Kidney (tissue), 13 donors: ENCODE measurements at regions not wholly inside any gene's neighbourhood (a gene's known extent, or its start where the extent isn't known, plus 50 kb on each side); places are given as distances from the start of the nearest gene placed in this dataset.
A peak's percentile ranks its signal among the peaks of the same experiment; 100 is the strongest.

Source experiments
- DNase-seq, 5 donors: peaks; one replicate each; pipeline ENCODE4 v3.0.0-alpha.2; 2013 to 2020
- FAIRE-seq: peaks from 2 replicates; lab custom pipeline; 2012; peaks lifted over from hg19 to GRCh38; lab: Jason Lieb, UNC
- H3K27ac ChIP-seq, 2 donors: one replicate each; pipeline ENCODE4 v1.7.0; 2013; ENCODE audit warnings: low read depth in 2 of 2, low read length in 2 of 2, inconsistent platforms in 1 of 2
- H3K27me3 ChIP-seq: one replicate; pipeline ENCODE4 v1.7.1; 2013; ENCODE audit warnings: low read length, inconsistent platforms; ENCODE audit not compliant: control insufficient read depth, insufficient read depth
- H3K36me3 ChIP-seq, 3 donors: one replicate each; pipeline versions ENCODE4 v1.7.0 to v1.7.1; 2013; ENCODE audit warnings: low read length in 3 of 3, control low read depth in 1 of 3, inconsistent platforms in 1 of 3; ENCODE audit not compliant: insufficient read depth in 3 of 3, control insufficient read depth in 2 of 3
- H3K4me1 ChIP-seq, 3 donors: one replicate each; pipeline versions ENCODE4 v1.7.0 to v1.7.1; 2013; ENCODE audit warnings: low read length in 3 of 3, inconsistent platforms in 1 of 3, low read depth in 1 of 3; ENCODE audit not compliant: control insufficient read depth in 2 of 3, insufficient read depth in 2 of 3
- H3K4me3 ChIP-seq, 3 donors: one replicate each; pipeline versions ENCODE4 v1.7.0 to v1.8.1; 2013; ENCODE audit warnings: low read length in 3 of 3, control low read depth in 1 of 3, inconsistent platforms in 1 of 3
- H3K9ac ChIP-seq, 3 donors: one replicate each; pipeline versions ENCODE4 v1.7.0 to v1.7.1; 2013; ENCODE audit warnings: low read length in 3 of 3, control low read depth in 1 of 3, inconsistent platforms in 1 of 3
- H3K9me3 ChIP-seq, 3 donors: one replicate each; pipeline versions ENCODE4 v1.7.0 to v1.7.1; 2013; ENCODE audit warnings: low read length in 3 of 3, control low read depth in 1 of 3, inconsistent platforms in 1 of 3; ENCODE audit not compliant: control insufficient read depth in 2 of 3, insufficient read depth in 1 of 3
- intact Hi-C: fragments of 100-400 bp; cut with DNase I; formaldehyde crosslinking; loops from one replicate; pipeline ENCODE4 v1.11.1; 2022
- TF ChIP-seq, protein P1 (sequence below): IDR thresholded peaks from 3 replicates; pipeline ENCODE4 v1.5.1; 2012; ENCODE audit warnings: mild to moderate bottlenecking, moderate library complexity, borderline replicate concordance; ENCODE audit not compliant: insufficient read depth; ENCODE audit errors: extremely low read depth
- donor health status: control.
- donor health status: control.
- donor health status: control.
- donor health status: control.
- donor health status: control.
- donor health status: DM: yes; HTN: yes; CAD: no.
- donor health status: Normal renal cell carcinoma (clear cell type).

DNA sequence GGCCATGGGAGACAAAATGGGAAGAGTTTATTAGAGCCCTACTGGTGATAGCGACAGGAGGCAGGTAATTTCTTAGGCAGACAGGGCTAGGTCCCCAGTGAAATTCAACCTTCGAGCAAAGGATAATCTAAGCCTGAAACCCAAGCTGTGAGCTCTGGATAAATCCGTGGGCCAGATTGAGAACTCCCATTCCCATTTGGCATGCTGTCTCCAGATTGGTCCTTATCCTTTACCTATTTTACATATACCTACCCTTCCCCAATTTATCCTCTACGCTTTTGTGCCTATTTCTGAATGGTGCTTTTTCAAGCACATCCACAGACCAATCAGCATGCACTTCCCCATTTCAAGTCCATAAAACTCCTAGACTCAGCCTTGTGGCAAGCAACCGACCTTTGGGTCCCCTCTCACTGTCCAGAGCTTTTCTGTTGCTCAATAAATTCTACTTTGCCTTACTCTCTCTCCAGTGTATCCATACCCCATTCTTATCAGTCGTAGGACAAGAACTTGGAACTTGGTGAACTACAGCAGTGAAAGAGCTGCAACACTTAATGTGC is 268.0 kb downstream of the MYCN start:
- Histone ChIP-seq H3K27me3 (no peaks in the 10 kb centered on the region), H3K36me3 (no peaks in the 10 kb centered on the region), H3K9me3 (peaks cover 0 to 4% (median 0%) of the 10 kb centered on the region in 3 donors), H3K9ac (no peak overlapping the region), H3K27ac (no peak overlapping the region), H3K4me1 (no peaks in the 10 kb centered on the region), H3K4me3 (no peak overlapping the region)
- intact Hi-C loops = no loop called here
- TF ChIP-seq, protein P1, sequence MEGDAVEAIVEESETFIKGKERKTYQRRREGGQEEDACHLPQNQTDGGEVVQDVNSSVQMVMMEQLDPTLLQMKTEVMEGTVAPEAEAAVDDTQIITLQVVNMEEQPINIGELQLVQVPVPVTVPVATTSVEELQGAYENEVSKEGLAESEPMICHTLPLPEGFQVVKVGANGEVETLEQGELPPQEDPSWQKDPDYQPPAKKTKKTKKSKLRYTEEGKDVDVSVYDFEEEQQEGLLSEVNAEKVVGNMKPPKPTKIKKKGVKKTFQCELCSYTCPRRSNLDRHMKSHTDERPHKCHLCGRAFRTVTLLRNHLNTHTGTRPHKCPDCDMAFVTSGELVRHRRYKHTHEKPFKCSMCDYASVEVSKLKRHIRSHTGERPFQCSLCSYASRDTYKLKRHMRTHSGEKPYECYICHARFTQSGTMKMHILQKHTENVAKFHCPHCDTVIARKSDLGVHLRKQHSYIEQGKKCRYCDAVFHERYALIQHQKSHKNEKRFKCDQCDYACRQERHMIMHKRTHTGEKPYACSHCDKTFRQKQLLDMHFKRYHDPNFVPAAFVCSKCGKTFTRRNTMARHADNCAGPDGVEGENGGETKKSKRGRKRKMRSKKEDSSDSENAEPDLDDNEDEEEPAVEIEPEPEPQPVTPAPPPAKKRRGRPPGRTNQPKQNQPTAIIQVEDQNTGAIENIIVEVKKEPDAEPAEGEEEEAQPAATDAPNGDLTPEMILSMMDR = no peak
- FAIRE-seq (no peak), DNase-seq (no peak)

DNA sequence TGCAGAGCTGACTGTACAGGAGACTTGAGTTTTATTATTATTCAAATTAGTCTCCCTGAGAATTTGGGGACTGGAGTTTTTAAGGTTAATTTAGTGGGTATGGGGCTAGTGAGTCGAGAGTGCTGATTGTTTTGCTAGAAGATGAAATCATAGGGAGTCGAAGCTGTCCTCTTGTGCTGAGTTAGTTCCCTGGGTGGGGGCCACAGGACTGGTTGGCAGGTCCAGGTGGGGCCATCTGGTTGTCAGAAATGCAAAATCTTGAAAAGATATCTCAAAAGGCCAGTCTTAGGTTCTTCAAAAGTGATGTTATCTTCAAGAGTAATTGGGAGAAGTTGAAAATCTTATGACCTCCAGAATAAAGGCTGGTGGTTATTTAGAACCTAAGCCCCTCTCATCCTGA is 267.3 kb downstream of the MYCN start:
- intact Hi-C loops = no loop called here
- no peaks in the 10 kb centered on the region for H3K36me3 ChIP-seq
- DNase-seq (peak in 1 of 5 donors; percentile 4), FAIRE-seq (no peak)
- no peak overlapping the region for H3K4me3 ChIP-seq
- no peak overlapping the region for H3K27ac ChIP-seq
- H3K27me3 ChIP-seq = no peaks in the 10 kb centered on the region
- TF ChIP-seq, protein P1 = no peak
- H3K4me1 ChIP-seq = no peaks in the 10 kb centered on the region
- peaks cover 0 to 4% (median 0%) of the 10 kb centered on the region in 3 donors for H3K9me3 ChIP-seq
- H3K9ac ChIP-seq = no peak overlapping the region

DNA sequence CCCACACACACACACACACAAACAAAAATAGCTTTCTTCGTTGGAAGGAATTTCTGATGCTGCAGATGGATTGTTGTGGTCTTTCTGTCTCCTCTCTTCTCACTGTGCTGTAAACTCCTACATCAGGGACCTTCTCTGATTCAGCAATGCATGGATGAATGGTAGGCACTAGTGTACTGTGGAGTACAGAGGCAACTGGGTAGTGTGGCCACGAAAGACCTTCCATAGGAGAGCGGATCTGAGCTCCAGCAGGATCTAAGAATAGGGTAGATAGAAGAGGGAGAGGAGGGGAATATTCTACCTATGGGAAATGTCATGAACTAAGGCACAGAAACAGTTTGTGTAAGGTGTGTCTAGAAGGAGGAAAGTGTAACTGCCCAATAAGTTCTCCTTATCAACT is 266.8 kb downstream of the MYCN start:
- TF ChIP-seq, protein P1 = no peak
- intact Hi-C loops = no loop called here
- Histone ChIP-seq H3K27ac (no peak overlapping the region), H3K4me1 (no peaks in the 10 kb centered on the region), H3K27me3 (no peaks in the 10 kb centered on the region), H3K4me3 (no peak overlapping the region), H3K36me3 (no peaks in the 10 kb centered on the region), H3K9ac (no peak overlapping the region), H3K9me3 (peaks cover 0 to 4% (median 0%) of the 10 kb centered on the region in 3 donors)
- DNase-seq (no peak), FAIRE-seq (no peak)
